ENCODE measurements at regions not wholly inside any gene's neighbourhood (a gene's known extent, or its start where the extent isn't known, plus 50 kb on each side); places are given as distances from the start of the nearest gene placed in this dataset.
"Not testable (repeated sequence)": the region's sequence is repeated elsewhere in the genome, so short reads cannot be mapped to it uniquely, and the experiment has no call there.

GRCh38 chr5:127133071-127133470 is 59.8 kb upstream of the C5orf63 start:
- DNase-seq, result no peak

- no peak for DNase-seq
These were observed 63.6 kb upstream of the C5orf63 start for GRCh38 chr5:127136908-127137307.

- DNase-seq, result no peak
These were observed 70.4 kb upstream of the C5orf63 start for GRCh38 chr5:127143722-127144121.

- no peak for DNase-seq
These were observed 79.7 kb upstream of the C5orf63 start for GRCh38 chr5:127153031-127153430.

- DNase-seq, result no peak
These were observed 80.2 kb upstream of the C5orf63 start for GRCh38 chr5:127153521-127153920.

GRCh38 chr5:127163750-127164149 is 90.4 kb upstream of the C5orf63 start:
- DNase-seq, result no peak

GRCh38 chr5:127170918-127171600 is 97.8 kb upstream of the C5orf63 start:
- no peak for DNase-seq

GRCh38 chr5:127176769-127177168 is 103.5 kb upstream of the C5orf63 start:
- no peak for DNase-seq

- not testable (repeated sequence) for DNase-seq
These were observed 108.0 kb upstream of the MEGF10 start for GRCh38 chr5:127182631-127183030.

- no peak for DNase-seq
These were observed 107.3 kb upstream of the MEGF10 start for GRCh38 chr5:127183332-127183731.

- no peak for DNase-seq
These were observed 105.7 kb upstream of the MEGF10 start for GRCh38 chr5:127184851-127185250.

- DNase-seq, result no peak
These were observed 103.9 kb upstream of the MEGF10 start for GRCh38 chr5:127186657-127187056.

- DNase-seq, result no peak
These were observed 102.9 kb upstream of the MEGF10 start for GRCh38 chr5:127187706-127188105.

GRCh38 chr5:127192150-127192549 is 98.4 kb upstream of the MEGF10 start:
- no peak for DNase-seq

GRCh38 chr5:127192836-127193338 is 97.7 kb upstream of the MEGF10 start:
- no peak for DNase-seq

- DNase-seq, result no peak
These were observed 94.6 kb upstream of the MEGF10 start for GRCh38 chr5:127196042-127196441.

GRCh38 chr5:127197402-127198167 is 93.0 kb upstream of the MEGF10 start:
- DNase-seq, result not testable (repeated sequence)

- DNase-seq, result not testable (repeated sequence)
These were observed 87.9 kb upstream of the MEGF10 start for GRCh38 chr5:127202738-127203137.

- no peak for DNase-seq
These were observed 86.8 kb upstream of the MEGF10 start for GRCh38 chr5:127203818-127204217.

- no peak for DNase-seq
These were observed 85.4 kb upstream of the MEGF10 start for GRCh38 chr5:127205147-127205546.

- DNase-seq, result no peak
These were observed 84.1 kb upstream of the MEGF10 start for GRCh38 chr5:127206320-127207113.

GRCh38 chr5:127210042-127210441 is 80.6 kb upstream of the MEGF10 start:
- no peak for DNase-seq

- DNase-seq, result no peak
These were observed 77.4 kb upstream of the MEGF10 start for GRCh38 chr5:127213231-127213630.
